Osteocyte (in vitro differentiated cells): ENCODE measurements at regions not wholly inside any gene's neighbourhood (a gene's known extent, or its start where the extent isn't known, plus 50 kb on each side); places are given as distances from the start of the nearest gene placed in this dataset.
"Not testable (repeated sequence)": the region's sequence is repeated elsewhere in the genome, so short reads cannot be mapped to it uniquely, and the experiment has no call there.

Source experiments
- DNase-seq: peaks from one replicate; pipeline ENCODE4 v3.0.0; 2021; ENCODE audit warnings: mixed read lengths; ENCODE audit not compliant: unreplicated experiment; ENCODE audit errors: extremely low spot score
- H3K27ac Mint-ChIP-seq: one replicate; pipeline ENCODE4 v1.8.0; 2021; ENCODE audit warnings: mild to moderate bottlenecking, mixed read lengths; ENCODE audit not compliant: unreplicated experiment
- H3K27me3 Mint-ChIP-seq: one replicate; pipeline ENCODE4 v1.8.0; 2021; ENCODE audit warnings: mixed read lengths; ENCODE audit not compliant: unreplicated experiment
- H3K36me3 Mint-ChIP-seq: one replicate; pipeline ENCODE4 v1.8.0; 2021; ENCODE audit warnings: mixed read lengths; ENCODE audit not compliant: unreplicated experiment
- H3K4me1 Mint-ChIP-seq: one replicate; pipeline ENCODE4 v1.8.0; 2021; ENCODE audit warnings: mixed read lengths; ENCODE audit not compliant: unreplicated experiment
- H3K4me3 Mint-ChIP-seq: one replicate; pipeline ENCODE4 v1.8.0; 2021; ENCODE audit warnings: mild to moderate bottlenecking, moderate library complexity, mixed read lengths; ENCODE audit not compliant: unreplicated experiment
- H3K9me3 Mint-ChIP-seq: one replicate; pipeline ENCODE4 v1.8.0; 2021; ENCODE audit warnings: mixed read lengths; ENCODE audit not compliant: unreplicated experiment
- CTCF ChIP-seq: fragments of 200-600 bp; sonication (generic); IDR thresholded peaks from 2 replicates; pipeline ENCODE4 v1.5.0; 2021; ENCODE audit warnings: antibody characterized with exemption, mild to moderate bottlenecking, moderate library complexity

DNA sequence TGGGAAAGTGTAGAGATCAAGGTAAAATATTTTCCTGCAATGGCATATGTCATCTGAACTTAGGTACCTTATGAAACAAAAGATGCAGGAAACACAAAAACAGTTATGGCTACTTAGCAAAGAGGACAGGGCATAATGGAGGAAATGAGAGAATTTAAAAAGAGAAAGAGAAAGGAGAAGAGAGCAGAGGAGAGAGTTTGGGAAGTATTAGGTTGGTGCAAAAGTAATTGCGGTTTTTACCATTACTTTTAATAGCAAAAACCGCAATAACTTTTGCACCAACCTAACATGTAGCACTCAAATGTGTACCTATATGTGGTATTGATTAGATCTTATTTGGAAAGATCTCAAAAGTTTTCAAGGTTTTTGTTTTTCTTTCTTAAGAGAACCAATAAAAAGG is 160.1 kb upstream of the ACTBL2 start:
- H3K4me1 Mint-ChIP-seq = no peaks in the 10 kb centered on the region
- H3K36me3 Mint-ChIP-seq = no peaks in the 10 kb centered on the region
- peaks cover 12% of the 10 kb centered on the region for H3K9me3 Mint-ChIP-seq
- TF ChIP-seq CTCF = no peak
- no peak overlapping the region for H3K27ac Mint-ChIP-seq
- no peak for DNase-seq
- H3K27me3 Mint-ChIP-seq = peaks cover 9% of the 10 kb centered on the region
- no peak overlapping the region for H3K4me3 Mint-ChIP-seq

- H3K4me3 Mint-ChIP-seq = no peak overlapping the region
- peaks cover 9% of the 10 kb centered on the region for H3K27me3 Mint-ChIP-seq
- DNase-seq = no peak
- no peaks in the 10 kb centered on the region for H3K36me3 Mint-ChIP-seq
- H3K4me1 Mint-ChIP-seq = no peaks in the 10 kb centered on the region
- H3K9me3 Mint-ChIP-seq = peaks cover 8% of the 10 kb centered on the region
- TF ChIP-seq CTCF = no peak
- H3K27ac Mint-ChIP-seq = no peak overlapping the region
Observed at GRCh38 chr5:57642066-57642465, 159.5 kb upstream of the ACTBL2 start.

DNA sequence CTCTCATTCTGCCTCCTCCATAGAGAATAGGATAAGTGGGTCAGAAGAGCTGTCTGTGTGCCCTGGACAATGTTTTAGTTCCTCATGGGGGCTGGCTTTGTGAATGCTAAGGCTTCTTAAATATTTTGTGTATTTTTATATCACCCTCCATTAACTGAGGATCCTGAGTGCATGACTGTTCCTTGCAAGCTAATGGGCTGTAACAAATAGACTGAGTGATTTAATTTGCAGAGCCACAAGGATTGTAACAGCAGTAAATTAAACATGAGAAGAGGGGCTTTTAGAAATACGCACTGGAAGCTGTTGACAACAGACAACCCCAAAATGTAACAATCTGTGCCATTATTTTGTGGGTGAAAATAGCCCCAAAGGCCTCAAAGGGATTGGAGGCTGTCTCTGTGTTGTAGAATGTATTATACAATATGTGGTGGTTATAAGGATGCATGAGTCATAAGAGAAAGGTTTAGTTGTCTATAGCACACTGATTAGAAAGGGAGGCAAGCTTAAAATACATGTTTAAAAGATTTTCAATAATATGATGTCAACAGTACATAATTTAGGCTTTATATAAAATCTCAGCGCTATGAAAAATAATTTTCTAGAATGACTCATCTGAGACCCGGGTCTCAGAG is 152.7 kb upstream of the ACTBL2 start:
- Mint-ChIP-seq H3K4me3 (no peak overlapping the region), H3K9me3 (peaks cover 8% of the 10 kb centered on the region), H3K4me1 (no peaks in the 10 kb centered on the region), H3K36me3 (no peaks in the 10 kb centered on the region), H3K27me3 (peaks cover 4% of the 10 kb centered on the region), H3K27ac (no peak overlapping the region)
- no peak for TF ChIP-seq CTCF
- DNase-seq = no peak

- TF ChIP-seq CTCF = no peak
- Mint-ChIP-seq H3K4me3 (no peak overlapping the region), H3K9me3 (no peaks in the 10 kb centered on the region), H3K36me3 (no peaks in the 10 kb centered on the region), H3K4me1 (no peaks in the 10 kb centered on the region), H3K27ac (no peak overlapping the region), H3K27me3 (peaks cover 4% of the 10 kb centered on the region)
- DNase-seq = no peak
Observed at GRCh38 chr5:57632937-57633336, 150.3 kb upstream of the ACTBL2 start.

- not testable (repeated sequence) for H3K4me1 Mint-ChIP-seq, H3K36me3 Mint-ChIP-seq, H3K27me3 Mint-ChIP-seq, H3K9me3 Mint-ChIP-seq, H3K27ac Mint-ChIP-seq, DNase-seq, H3K4me3 Mint-ChIP-seq
Observed at GRCh38 chr5:57631139-57631538, 148.5 kb upstream of the ACTBL2 start.

- no peak overlapping the region for H3K27ac Mint-ChIP-seq
- no peak overlapping the region for H3K4me3 Mint-ChIP-seq
- DNase-seq = no peak
- peaks cover 9% of the 10 kb centered on the region for H3K4me1 Mint-ChIP-seq
- TF ChIP-seq CTCF = no peak
- H3K27me3 Mint-ChIP-seq = peaks cover 8% of the 10 kb centered on the region
- H3K36me3 Mint-ChIP-seq = no peaks in the 10 kb centered on the region
- H3K9me3 Mint-ChIP-seq = no peaks in the 10 kb centered on the region
Observed at GRCh38 chr5:57627661-57628060, 145.1 kb upstream of the ACTBL2 start.
